ENCODE measurements at regions not wholly inside any gene's neighbourhood (a gene's known extent, or its start where the extent isn't known, plus 50 kb on each side); places are given as distances from the start of the nearest gene placed in this dataset.
"Not testable (repeated sequence)": the region's sequence is repeated elsewhere in the genome, so short reads cannot be mapped to it uniquely, and the experiment has no call there.

DNA sequence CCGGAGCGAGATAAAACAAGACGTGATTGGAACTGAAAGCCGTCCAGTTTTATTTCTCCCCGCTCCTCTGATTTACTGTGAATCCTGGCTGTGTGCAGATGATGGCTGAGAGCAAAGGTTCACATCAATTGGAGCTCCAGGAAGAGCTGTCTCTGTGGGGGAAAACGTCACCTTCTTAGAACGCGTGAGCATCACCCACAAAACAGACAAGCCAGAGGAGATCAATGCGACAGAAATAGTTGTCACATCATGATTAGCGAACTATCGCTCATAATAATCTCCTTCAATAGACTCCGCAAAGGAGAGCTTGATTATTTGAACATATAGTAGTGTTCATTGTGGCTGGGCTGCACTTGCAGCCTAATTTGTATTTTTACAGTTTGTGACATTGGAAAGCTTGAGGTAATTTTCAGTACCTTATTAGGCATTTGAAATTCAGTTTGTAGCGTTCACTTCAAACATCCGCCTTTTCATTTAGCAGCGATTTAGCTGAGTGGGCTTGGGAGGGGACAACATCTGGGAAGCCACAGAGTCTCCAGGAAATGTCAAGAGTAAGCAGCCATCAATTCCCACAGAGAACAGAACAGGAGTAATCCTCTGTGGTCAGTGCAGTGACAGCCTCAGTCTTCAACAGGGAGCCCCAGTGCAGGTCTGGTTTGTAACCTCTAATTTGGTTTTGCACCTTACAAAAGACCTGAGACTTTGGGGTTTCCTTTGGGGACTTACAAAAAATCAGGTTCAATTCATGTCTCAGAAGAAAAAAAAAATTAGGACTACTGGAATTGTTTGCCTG lies 276.8 kb upstream of the PFKP start:
- DNase-seq (ENCODE audit: low read depth) = no peak

DNA sequence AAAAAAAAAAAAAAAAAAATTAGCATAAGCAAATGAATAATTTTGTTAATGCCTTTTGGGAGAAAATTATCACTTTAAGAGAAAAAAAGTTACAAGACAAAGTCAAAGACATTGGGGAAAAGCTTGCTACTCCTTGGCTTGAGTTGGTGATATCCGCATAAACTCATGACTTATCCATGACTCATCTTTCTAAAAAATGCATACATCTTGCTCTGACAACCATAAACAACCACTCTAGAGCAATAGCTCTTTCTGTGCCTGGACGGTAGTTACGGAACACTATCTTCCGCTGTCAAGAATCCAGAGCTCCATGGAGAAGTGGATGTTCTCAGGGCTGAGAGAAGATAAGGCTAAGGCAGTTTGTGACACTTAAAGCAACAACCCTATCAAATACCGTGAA lies 281.1 kb upstream of the PFKP start:
- no peak for DNase-seq (ENCODE audit: low read depth)

DNA sequence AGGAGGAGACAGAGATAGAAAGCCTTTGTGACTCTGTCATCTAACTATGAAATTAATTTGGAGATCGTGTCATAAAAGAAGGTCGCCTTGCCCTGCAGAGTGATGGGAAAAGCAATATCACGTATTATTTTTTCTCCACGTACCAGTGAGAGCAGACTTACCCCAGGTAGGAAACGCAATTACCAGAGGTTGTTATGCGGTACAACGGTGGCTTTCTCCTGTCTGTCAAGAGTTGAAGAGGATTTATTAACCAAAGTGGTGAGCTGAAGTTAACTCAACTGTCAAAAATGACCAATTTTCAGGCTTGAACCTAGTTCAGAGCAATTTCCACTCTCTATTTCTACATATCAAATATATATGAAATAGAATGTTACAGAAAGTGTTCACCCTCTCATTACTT lies 282.6 kb upstream of the PFKP start:
- DNase-seq (ENCODE audit: low read depth) = no peak

DNA sequence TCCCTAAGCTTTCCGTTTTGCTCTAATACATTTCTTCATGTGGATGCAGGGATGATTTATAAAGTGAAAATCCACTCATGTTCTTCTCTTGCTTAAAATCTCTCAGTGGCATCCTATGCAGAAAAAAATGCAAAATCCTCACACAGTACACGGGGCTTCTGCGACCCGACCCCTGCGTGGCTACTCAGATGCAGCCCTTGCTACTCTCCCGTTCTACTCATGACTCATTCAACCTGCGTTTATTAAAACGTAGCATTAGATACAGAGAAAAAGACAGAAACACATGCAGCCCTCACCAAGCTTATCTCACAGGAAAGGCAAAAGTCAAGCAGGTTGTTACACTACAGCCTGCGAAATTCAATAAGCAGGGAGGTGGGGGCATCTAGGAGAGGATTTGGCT lies 284.4 kb upstream of the PFKP start:
- no peak for DNase-seq (ENCODE audit: low read depth)

DNA sequence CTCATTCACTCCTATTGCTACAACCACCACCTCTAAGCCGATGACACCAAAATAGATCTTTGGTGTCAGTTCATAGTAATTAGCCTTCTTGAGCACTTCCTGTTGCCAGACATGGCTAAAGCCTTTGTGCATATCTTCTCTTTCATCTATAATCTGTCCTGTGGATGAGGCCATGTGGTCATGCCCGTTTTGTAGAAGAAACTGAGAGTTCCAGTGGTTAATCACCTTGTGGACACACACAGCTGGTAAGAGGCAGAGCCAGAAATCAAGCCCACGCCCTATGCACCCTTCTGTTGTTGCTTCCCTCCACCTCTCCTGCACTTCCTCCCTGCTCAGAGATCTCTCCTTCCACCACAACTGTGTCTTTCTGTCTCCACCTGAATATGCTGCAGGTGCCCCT lies 285.1 kb upstream of the PFKP start:
- no peak for DNase-seq (ENCODE audit: low read depth)

DNA sequence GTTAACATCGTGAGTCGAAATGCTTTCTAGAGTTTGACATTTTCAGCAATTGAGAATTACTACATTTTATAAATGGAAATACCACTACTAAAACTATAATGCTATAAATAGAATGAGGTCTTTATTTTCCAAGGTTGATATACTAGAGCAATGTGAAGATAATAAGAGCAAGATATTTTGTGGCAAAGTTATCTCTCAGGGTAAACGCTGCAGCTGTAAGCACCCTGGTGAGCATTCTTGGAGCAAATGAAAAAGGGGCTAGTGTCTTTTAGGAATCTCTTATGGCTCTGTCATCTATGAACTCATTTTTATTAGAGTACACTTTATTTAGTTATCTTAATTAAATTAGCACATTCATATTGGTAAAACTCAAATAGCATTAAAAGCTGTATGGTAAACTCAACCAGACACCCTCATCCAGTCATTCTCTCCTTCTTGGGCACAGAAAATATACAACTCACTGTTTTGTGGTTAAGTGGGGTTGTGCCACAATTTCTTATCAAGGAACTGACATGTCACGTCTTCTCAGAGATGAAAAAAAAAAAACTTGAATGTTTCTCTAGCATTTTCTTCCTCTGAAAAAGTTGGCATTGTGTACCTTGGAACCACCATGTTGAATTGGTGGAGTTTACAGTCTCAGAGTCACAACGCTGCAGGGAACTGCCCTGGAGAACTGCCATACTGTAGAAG lies 289.5 kb upstream of the PFKP start:
- no peak for DNase-seq (ENCODE audit: low read depth)

DNA sequence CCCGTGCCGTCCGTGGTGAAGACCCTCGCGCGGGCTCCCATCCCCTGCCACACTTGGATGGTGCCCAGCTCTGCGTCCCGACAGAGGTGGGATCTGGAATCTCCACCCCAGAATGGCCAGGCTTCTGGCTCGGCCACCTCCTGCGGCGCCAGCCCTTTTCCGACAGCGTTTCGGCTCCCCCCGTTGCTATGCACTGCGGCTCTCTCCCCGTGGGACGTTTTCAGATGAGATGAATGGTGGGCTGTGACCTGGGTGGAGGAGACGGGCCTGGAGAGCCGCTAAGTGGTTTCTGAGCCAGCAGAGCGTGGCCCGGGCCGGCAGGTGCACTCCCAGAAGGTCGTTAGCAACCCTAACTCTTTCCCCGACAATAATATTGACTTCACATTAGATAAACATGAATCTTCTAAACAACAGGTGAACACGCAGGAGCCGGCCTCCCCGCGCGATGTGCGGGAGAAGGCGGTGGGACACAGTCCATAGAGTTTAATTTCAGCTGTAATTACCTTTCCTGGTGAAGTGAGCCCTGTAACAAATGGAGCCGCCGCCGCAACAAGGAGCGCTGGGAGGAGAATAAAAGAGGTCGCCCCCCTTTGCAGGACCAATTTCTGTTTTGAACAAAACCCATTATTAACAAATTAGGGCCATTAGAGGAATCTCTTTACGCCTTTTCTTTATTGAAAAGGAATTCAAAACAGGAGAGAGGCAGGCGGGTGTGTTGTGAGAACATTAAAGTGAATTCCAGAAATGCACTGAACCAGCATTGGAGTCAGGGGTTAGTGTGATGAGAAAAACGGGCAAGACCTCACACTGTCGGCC lies 294.3 kb upstream of the PFKP start:
- no peak for DNase-seq (ENCODE audit: low read depth)

DNA sequence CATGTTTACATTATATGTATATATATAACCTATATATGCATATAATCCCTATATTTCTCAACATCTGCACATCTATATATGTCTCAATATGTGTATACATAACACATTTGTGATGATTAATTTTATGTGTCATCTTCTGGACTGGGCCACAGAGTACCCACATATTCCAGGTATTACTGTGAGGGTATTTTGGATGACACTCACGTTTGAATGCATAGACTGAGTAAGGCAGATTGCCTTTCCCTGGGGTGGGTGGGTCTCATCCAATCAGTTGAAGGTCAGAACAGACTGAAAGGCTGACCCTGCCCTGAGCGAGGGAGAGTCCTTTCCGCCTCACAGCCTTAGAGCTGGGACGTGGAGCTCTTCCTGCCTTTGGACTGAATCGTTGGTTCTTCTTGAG lies 295.2 kb upstream of the PFKP start:
- DNase-seq (ENCODE audit: low read depth) = no peak

DNA sequence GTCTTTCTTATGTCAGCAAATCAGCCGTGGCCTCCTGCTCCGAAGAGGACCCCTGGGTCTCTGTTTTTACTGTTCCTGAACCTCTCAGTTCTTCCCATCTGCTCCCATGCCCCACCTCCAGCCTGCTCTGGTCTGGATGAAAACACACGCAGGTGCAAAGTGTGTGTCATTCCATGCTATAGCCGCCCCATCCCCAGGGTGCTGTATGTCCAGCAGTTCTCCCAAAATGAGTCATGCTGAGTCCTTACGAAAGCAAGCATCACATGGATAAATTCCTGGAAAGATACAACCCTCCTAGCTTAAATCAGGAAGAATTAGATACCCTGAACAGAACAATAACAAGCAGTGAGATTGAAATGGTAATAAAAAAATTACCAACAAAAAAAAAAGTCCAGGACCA lies 300.1 kb upstream of the PFKP start:
- DNase-seq (ENCODE audit: low read depth) = not testable (repeated sequence)

DNA sequence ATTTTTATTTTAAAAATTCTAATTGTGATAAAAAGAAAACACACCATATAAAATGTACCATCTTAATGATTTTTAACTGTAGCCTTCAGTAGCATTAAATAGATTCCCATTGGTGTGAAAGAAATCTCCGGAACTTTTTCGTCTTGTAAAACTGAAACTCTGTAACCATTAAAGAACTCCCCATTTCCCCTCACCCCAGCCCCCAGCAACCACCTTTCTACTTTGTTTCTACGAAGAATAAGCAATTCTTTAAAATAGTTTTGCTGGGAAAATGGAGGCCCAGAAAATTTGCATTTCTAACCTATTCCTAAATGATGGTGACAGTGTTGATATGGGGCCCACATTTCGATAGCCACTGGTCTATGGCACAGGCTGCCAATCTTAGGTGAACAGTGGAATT lies 305.4 kb upstream of the PFKP start:
- DNase-seq (ENCODE audit: low read depth) = no peak

DNA sequence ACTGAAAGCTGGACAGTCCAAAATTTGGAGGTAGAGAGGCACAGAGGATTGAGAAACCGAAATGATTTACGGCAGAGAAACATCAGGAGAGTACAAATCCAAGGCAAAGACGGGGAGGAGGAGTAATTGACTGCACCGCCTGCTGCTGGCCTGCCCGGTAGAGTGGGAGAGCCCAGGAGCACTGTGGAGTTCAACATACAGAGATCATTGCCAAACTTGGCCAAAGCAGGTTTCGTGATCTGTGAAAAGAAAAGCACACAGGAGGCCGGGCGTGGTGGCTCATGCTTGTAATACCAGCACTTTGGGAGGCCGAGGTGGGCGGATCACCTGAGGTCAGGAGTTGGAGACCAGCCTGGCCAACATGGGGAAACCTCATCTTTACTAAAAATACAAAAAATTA lies 306.0 kb upstream of the PFKP start:
- no peak for DNase-seq (ENCODE audit: low read depth)

DNA sequence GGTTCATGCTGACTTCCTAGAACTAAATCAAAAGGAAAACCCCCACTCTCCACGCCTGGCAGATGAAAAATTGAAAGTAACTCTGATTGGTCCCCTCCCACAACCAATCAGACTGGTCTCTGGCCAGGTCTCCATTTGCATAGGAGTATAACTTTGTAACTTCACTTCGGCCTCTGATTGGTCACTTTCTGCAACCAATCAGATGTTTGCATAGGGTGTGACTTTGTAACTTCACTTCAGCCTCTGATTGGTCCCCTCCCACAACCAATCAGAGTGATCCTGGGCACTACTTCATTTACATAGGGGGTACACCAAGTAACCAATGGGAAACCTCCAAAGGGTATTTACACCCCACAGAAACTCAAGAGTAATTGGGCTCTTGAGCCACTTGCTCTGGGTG lies 306.6 kb upstream of the PFKP start:
- no peak for DNase-seq (ENCODE audit: low read depth)

DNA sequence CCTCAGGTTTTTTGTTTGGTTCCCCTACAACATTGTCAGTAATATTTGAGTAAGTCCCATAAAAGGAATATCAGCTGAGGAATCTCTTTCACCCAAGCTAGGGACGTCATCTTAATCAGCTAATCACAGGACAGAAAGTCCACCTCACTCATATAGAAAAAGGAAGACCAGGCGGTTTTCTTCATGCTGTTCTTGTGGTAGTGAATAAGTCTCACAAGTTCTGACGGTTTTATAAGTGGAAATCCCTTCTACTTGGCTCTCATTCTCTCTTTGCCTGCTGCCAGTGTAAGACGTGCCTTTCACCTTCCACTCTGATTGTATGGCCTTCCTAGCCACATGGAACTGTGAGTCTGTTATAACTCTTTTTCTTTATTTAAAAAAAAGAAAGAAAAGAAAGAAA lies 308.1 kb upstream of the PFKP start:
- DNase-seq (ENCODE audit: low read depth) = no peak

DNA sequence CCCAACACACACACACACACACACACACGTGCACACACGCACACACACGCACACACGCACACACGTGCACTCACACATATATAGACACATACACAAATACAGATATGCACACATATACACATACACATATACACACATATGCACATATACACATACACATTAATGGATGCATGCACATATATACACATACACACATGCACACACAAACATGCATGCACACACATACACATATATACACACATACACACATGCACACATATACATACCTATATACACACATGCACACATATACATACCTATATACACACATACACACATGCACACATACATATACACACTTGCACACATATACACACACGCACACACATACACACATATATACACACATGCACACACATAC lies 312.4 kb upstream of the PFKP start:
- DNase-seq (ENCODE audit: low read depth) = no peak

DNA sequence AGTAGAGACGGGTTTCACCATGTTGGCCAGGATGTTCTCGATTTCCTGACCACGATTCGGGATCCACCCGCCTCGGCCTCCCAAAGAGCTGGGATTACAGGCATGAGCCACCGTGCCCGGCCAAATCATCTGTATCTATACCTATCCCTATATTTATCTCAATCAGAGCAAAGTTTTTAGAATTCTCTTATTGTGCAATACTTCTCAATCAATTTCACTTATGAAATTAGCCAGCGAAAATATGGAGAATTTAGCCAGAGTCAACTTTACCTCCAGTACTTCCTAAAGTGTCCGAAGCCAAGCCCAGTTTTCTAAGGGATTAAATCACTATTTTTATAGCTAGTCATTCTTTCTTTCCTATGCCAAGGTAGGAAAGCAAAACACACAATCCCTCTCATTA lies 319.1 kb upstream of the PFKP start:
- DNase-seq (ENCODE audit: low read depth) = no peak

DNA sequence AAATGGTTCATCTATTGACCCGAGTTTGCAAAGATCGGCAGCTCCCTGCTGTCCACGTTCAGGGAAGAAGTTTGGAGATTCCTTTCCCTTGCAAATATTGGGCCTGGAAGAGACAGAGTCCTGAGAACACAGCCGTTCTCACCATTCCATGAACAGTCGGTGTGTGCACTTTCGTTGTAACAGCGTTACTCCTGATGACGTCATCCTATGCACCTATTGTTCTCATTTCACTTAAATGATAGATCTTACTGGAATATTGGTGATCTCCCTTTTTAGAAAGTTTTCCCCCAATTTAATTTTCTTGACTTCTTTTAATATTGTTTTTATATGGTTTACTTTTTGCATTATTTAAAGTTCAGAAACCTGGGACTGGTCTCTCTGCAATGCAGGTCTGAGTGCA lies 320.7 kb upstream of the PFKP start:
- no peak for DNase-seq (ENCODE audit: low read depth)

DNA sequence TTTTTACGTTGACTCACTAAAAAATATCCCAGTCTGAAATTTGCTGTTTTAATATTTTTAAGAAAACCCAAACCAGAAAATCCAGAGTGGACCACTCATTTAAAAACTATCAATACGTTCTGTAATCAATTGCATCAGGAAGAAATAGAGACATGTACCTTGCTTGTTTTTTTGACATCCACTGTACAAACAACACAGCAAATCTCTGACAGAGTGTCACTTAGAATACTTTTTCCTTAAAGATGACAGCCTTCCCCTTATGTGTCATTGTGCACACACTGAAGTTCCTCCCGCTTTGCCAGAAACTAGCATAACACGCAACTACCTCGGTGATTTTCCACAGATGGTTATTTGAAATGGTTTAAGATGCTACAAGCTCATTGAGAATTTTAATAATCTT lies 321.7 kb upstream of the PFKP start:
- DNase-seq (ENCODE audit: low read depth) = no peak

DNA sequence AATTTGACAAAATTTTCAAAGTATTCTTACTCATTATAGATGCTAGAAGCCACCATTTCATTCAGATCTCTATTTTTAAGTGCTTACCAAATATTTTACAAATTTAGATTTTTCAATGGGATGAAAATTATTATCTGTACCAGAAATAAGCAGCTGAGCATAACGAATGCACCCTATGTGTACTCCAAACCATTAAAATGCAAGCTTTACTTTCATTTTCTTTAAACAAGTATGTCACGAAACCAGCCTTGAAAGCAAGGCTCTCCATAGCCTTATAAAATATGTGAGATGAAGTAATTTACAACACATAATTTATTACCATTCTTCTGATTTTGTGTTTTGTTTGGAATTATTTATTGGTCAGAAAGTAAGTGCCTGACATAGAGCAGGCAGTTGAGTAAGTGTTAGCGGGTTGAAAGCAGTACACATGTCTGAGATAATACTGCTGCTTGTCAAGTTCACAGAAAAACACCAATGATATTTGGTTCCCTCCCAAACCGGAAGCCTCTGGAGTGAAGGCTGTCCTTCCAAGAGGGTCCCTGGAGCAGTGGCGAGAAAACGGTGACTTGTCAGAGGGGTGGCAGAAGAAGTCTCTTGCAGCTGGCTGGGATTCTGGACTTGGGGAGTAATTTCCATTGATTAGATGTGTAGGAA lies 322.7 kb upstream of the PFKP start:
- no peak for DNase-seq (ENCODE audit: low read depth)

DNA sequence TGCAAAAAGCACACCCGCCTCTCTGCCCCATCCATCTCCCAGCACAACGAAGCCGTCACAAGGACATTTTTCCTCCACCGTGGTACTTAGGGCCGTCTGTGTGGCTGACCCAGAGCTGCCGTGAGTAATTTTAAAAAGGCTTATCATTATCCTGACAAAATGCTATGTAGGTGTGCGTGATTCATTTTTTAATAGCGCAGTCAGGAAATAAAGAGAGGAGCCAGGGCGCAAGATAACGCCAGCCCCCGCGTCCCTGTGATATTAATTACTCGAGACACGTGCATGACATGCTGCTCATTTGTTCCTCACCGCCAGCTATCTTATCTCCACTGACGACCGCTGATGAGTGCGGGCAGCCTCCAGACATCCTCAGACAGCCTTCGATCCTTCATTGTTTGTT lies 332.7 kb upstream of the PFKP start:
- DNase-seq (ENCODE audit: low read depth) = no peak

DNA sequence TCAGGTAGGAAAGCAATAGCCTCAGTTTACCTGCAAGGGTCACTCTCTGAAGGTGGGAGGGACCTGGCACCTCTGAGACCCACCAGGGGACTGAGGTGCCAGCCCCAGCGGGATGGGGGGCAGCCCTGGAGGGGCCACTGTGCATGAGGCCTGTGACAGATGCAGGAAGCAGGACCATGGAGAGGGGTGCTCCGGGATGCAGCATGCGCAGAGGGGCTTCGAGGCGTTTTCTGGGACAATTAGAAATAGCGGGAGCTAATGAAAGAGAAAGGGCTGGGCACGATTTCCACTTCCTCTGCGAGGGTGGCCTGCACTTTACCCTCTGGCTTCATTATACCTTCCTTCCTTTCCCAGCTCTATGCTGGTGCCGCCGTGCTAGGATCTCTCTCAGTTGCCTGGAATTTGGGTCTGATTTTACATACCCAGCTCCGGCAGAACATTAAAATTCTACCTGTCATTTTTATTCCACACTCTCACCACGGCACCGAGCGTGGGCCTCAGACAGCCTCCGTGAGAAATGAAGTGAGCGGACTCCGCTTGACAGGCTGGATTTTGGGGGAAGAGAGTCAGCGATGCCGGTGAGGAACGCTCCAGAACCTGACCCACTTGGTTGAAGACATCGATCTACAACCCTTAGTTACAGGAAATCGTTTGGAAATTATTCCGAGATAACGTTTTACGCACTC lies 333.9 kb upstream of the PFKP start:
- no peak for DNase-seq (ENCODE audit: low read depth)

DNA sequence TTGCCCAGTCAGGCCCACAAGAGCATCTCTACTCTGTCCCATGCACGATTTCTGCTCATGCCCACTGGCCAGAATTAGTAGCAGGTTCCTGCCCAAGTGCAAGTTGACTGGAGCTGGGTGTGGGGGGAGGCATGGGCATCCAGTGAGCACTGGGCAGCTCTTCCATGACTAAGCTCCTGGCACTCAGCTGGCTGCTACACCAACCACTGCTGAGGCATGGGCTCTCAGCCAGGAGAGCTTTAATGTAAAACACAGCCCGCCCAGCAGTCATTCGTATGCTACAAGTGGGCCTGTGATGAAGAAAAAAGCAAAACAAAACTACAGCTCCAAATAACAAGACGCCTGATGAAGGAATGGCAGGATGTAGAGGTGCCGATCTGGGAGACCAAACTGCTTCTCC lies 335.4 kb upstream of the PFKP start:
- DNase-seq (ENCODE audit: low read depth) = no peak

DNA sequence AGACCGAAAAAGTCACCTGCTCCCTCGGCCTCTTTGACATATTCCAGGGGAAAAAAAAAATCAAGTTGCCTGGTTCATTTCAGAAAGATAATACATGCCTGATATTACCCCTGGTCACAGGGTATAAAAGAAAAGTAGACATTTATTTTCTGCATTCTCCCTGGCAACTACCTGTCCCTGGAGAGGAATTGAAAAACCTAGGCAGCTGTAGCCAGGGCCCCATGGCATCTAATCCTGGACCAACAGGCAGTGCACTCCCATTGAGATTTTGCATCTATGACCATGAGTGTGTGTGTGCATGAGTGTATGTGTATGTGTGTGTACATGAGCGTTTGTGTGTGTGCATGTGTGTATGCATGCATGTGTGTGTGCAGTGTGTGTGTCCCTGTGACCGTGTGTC lies 338.2 kb upstream of the PFKP start:
- DNase-seq (ENCODE audit: low read depth) = no peak
